ENCODE measurements at regions not wholly inside any gene's neighbourhood (a gene's known extent, or its start where the extent isn't known, plus 50 kb on each side); places are given as distances from the start of the nearest gene placed in this dataset.

GRCh38 chr20:40810332-40811000, 121.4 kb upstream of the MAFB start:
- intact Hi-C loops (cut with micrococcal nuclease), result no loop called here
- no peak for TF ChIP-seq POLR2A (IDR thresholded peaks at IDR 0.05; ENCODE audit: borderline replicate concordance, extremely low read depth, insufficient read depth, insufficient read length)
- TF ChIP-seq, protein P1, sequence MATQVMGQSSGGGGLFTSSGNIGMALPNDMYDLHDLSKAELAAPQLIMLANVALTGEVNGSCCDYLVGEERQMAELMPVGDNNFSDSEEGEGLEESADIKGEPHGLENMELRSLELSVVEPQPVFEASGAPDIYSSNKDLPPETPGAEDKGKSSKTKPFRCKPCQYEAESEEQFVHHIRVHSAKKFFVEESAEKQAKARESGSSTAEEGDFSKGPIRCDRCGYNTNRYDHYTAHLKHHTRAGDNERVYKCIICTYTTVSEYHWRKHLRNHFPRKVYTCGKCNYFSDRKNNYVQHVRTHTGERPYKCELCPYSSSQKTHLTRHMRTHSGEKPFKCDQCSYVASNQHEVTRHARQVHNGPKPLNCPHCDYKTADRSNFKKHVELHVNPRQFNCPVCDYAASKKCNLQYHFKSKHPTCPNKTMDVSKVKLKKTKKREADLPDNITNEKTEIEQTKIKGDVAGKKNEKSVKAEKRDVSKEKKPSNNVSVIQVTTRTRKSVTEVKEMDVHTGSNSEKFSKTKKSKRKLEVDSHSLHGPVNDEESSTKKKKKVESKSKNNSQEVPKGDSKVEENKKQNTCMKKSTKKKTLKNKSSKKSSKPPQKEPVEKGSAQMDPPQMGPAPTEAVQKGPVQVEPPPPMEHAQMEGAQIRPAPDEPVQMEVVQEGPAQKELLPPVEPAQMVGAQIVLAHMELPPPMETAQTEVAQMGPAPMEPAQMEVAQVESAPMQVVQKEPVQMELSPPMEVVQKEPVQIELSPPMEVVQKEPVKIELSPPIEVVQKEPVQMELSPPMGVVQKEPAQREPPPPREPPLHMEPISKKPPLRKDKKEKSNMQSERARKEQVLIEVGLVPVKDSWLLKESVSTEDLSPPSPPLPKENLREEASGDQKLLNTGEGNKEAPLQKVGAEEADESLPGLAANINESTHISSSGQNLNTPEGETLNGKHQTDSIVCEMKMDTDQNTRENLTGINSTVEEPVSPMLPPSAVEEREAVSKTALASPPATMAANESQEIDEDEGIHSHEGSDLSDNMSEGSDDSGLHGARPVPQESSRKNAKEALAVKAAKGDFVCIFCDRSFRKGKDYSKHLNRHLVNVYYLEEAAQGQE (IDR thresholded peaks at IDR 0.05; ENCODE audit: low read depth), result no peak
- no peak for TF ChIP-seq CEBPB (IDR thresholded peaks at IDR 0.05; ENCODE audit: low read depth)
- TF ChIP-seq EZH2phosphoT487 (IDR thresholded peaks at IDR 0.05; ENCODE audit: borderline replicate concordance), result no peak
- TF ChIP-seq EGR1 (IDR thresholded peaks at IDR 0.05; ENCODE audit: low read depth), result no peak
- TF ChIP-seq, protein P2, sequence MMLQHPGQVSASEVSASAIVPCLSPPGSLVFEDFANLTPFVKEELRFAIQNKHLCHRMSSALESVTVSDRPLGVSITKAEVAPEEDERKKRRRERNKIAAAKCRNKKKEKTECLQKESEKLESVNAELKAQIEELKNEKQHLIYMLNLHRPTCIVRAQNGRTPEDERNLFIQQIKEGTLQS (IDR thresholded peaks at IDR 0.05), result no peak
- no peak for TF ChIP-seq JUND (IDR thresholded peaks at IDR 0.05)
- TF ChIP-seq ZBTB33 (IDR thresholded peaks at IDR 0.05; ENCODE audit: extremely low read depth, insufficient replicate concordance, low read length), result no peak
- TF ChIP-seq SIN3A (IDR thresholded peaks at IDR 0.05; ENCODE audit: low read depth), result no peak
- no peak for TF ChIP-seq ZNF274 (IDR thresholded peaks at IDR 0.05; ENCODE audit: low read depth, low read length)
- TF ChIP-seq SP1 (IDR thresholded peaks at IDR 0.05; ENCODE audit: low read depth), result no peak
- TF ChIP-seq ZFX (IDR thresholded peaks at IDR 0.05), result no peak
- no peak for TF ChIP-seq SRF (IDR thresholded peaks at IDR 0.05; ENCODE audit: low read depth)
- TF ChIP-seq EZH2 (IDR thresholded peaks at IDR 0.05), result no peak
- peaks cover 24% of the 10 kb centered on the region for H3K27me3 ChIP-seq (ENCODE audit: insufficient read depth, low read length)
- ChIA-PET RAD21 (ENCODE audit: low non-redundant PET in 1 of 2, low total read pairs in 2 of 2, uncharacterized antibody in 2 of 2, unreplicated experiment in 2 of 2) (no interaction called here), CTCF (no interaction called here), POLR2A (no interaction called here)
- no peak overlapping the region for H2AFZ ChIP-seq (ENCODE audit: low read depth, low read length, poor library complexity, severe bottlenecking)
- no peaks in the 10 kb centered on the region for H3K36me3 ChIP-seq (ENCODE audit: control insufficient read depth in 1 of 2, insufficient read depth in 2 of 2, low read length in 2 of 2)
- H3K79me2 ChIP-seq (ENCODE audit: insufficient read depth, low read length), result no peaks in the 10 kb centered on the region
- no peaks in the 10 kb centered on the region for H4K20me1 ChIP-seq (ENCODE audit: insufficient read depth)
- no peaks in the 10 kb centered on the region for H3K9me2 ChIP-seq (ENCODE audit: insufficient read depth)
- H3K4me2 ChIP-seq (ENCODE audit: low read length), result no peak overlapping the region
- no TSS peak for BruUV-seq (replicated peaks)
- no peak overlapping the region for H3K27ac ChIP-seq (ENCODE audit: low read depth, low read length)
- H3K4me3 ChIP-seq (replicated peaks in 1 of 2; ENCODE audit: low read depth in 1 of 2, low read length in 2 of 2), result no peak overlapping the region
- H3K9ac ChIP-seq (ENCODE audit: low read length), result no peak overlapping the region
- DNase-seq (ENCODE audit: low read depth, low spot score) (no peak), ATAC-seq (no peak)
- H3K4me1 ChIP-seq (ENCODE audit: control insufficient read depth in 1 of 2, insufficient read depth in 2 of 2, low read length in 2 of 2), result peaks cover 0 to 10% of the 10 kb centered on the region in 2 experiments; a peak in 1 of 4 replicates
- no peaks in the 10 kb centered on the region for H3K9me3 ChIP-seq (ENCODE audit: control insufficient read depth in 1 of 2, insufficient read depth in 1 of 2, low read depth in 1 of 2, low read length in 2 of 2)
